Left kidney (tissue), 1 donor: ENCODE measurements at regions not wholly inside any gene's neighbourhood (a gene's known extent, or its start where the extent isn't known, plus 50 kb on each side); places are given as distances from the start of the nearest gene placed in this dataset.
"Not testable (repeated sequence)": the region's sequence is repeated elsewhere in the genome, so short reads cannot be mapped to it uniquely, and the experiment has no call there.

Experiments
- DNase-seq: peaks from one replicate; pipeline ENCODE4 v3.0.0-alpha.2; 2013

GRCh38 chr6:76840041-76840745, 623.1 kb downstream of the HTR1B start:
- no peak for DNase-seq

- DNase-seq = no peak
Observed at GRCh38 chr6:76839505-76839904, 623.8 kb downstream of the HTR1B start.

- DNase-seq = no peak
Observed at GRCh38 chr6:76837564-76837963, 625.7 kb downstream of the HTR1B start.

GRCh38 chr6:76835695-76836094, 627.6 kb downstream of the HTR1B start:
- no peak for DNase-seq

- no peak for DNase-seq
Observed at GRCh38 chr6:76835293-76835692, 628.0 kb downstream of the HTR1B start.

GRCh38 chr6:76834399-76834798, 628.9 kb downstream of the HTR1B start:
- DNase-seq = no peak

GRCh38 chr6:76831299-76831698, 632.0 kb downstream of the HTR1B start:
- DNase-seq = no peak

- DNase-seq = not testable (repeated sequence)
Observed at GRCh38 chr6:76823578-76823977, 639.7 kb downstream of the HTR1B start.

GRCh38 chr6:76818451-76818850, 644.8 kb downstream of the HTR1B start:
- DNase-seq = no peak

- DNase-seq = no peak
Observed at GRCh38 chr6:76817429-76817828, 645.9 kb downstream of the HTR1B start.

GRCh38 chr6:76814496-76815458, 648.5 kb downstream of the HTR1B start:
- DNase-seq = no peak

- DNase-seq = no peak
Observed at GRCh38 chr6:76810286-76810685, 653.0 kb downstream of the HTR1B start.

- DNase-seq = no peak
Observed at GRCh38 chr6:76803038-76803580, 660.2 kb downstream of the HTR1B start.

- DNase-seq = no peak
Observed at GRCh38 chr6:76792394-76792793, 670.9 kb downstream of the HTR1B start.

- DNase-seq = no peak
Observed at GRCh38 chr6:76790881-76791280, 672.4 kb downstream of the HTR1B start.

- DNase-seq = no peak
Observed at GRCh38 chr6:76790045-76790796, 673.1 kb downstream of the HTR1B start.

GRCh38 chr6:76789580-76789979, 673.7 kb downstream of the HTR1B start:
- DNase-seq = no peak

- no peak for DNase-seq
Observed at GRCh38 chr6:76788155-76788554, 675.1 kb downstream of the HTR1B start.

GRCh38 chr6:76779068-76779467, 684.2 kb downstream of the HTR1B start:
- DNase-seq = no peak

GRCh38 chr6:76776876-76777275, 686.4 kb downstream of the HTR1B start:
- DNase-seq = no peak

- DNase-seq = no peak
Observed at GRCh38 chr6:76774781-76775384, 688.4 kb downstream of the HTR1B start.

- no peak for DNase-seq
Observed at GRCh38 chr6:76772951-76773350, 690.3 kb downstream of the HTR1B start.
